Neutrophil (primary cell): ENCODE measurements at regions not wholly inside any gene's neighbourhood (a gene's known extent, or its start where the extent isn't known, plus 50 kb on each side); places are given as distances from the start of the nearest gene placed in this dataset.

ENCODE experiments used
- H3K27ac ChIP-seq: fragments of 200-600 bp; sonication (generic); 2 replicates; pipeline ENCODE4 v1.5.1; 2016; ENCODE audit warnings: mild to moderate bottlenecking, moderate library complexity
- H3K27me3 ChIP-seq: fragments of 200-600 bp; sonication (generic); 2 replicates; pipeline ENCODE4 v1.6.0; 2016; ENCODE audit warnings: mild to moderate bottlenecking
- H3K36me3 ChIP-seq: fragments of 200-600 bp; sonication (generic); 2 replicates; pipeline ENCODE4 v1.5.1; 2017
- H3K4me1 ChIP-seq, 2 experiments: fragments of 200-600 bp in 1 of 2; sonication (generic) in 1 of 2; 1 replicate in 1 of 2; 2 replicates in 1 of 2; pipeline versions ENCODE4 v1.5.1 to v1.6.1; 2013 to 2016; ENCODE audit warnings: low read depth in 1 of 2, low read length in 1 of 2, mild to moderate bottlenecking in 1 of 2, moderate library complexity in 1 of 2; ENCODE audit not compliant: control insufficient read depth in 1 of 2, insufficient read depth in 1 of 2
- H3K4me3 ChIP-seq, 2 experiments: fragments of 200-600 bp in 1 of 2; sonication (generic) in 1 of 2; 1 replicate in 1 of 2; 2 replicates in 1 of 2; pipeline ENCODE4 v1.5.1; 2013 to 2016; ENCODE audit warnings: low read depth in 1 of 2, low read length in 1 of 2, mild to moderate bottlenecking in 1 of 2, moderate library complexity in 1 of 2
- H3K9me3 ChIP-seq: fragments of 200-600 bp; sonication (generic); 2 replicates; pipeline ENCODE4 v1.5.1; 2016
- CTCF ChIP-seq: fragments of 200-600 bp; sonication (generic); IDR thresholded peaks from 2 replicates; pipeline ENCODE4 v1.5.1; 2016; ENCODE audit warnings: antibody characterized with exemption

DNA sequence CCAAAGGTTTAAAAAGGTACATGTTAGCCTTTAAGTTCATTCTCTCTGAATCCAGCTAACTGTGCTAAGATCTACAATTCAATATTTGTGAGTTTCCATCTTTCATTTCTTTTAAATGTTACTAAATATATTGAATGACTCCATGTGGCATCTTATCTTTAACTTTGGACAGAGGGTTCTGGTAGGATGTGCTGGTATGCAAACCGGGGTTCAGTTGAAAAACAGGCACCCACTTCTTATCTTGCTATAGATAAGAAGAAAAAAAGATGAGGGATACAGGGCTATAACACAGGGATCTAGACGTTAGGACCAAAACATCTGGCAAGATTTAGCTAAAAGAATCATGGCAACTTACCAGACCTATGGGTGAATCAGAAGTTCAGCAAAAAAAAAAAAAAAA is 538.3 kb downstream of the EDEM1 start:
- Histone ChIP-seq H3K9me3 (no peaks in the 10 kb centered on the region), H3K4me3 (no peak overlapping the region), H3K27me3 (no peaks in the 10 kb centered on the region), H3K27ac (no peak overlapping the region), H3K36me3 (no peaks in the 10 kb centered on the region), H3K4me1 (no peaks in the 10 kb centered on the region)
- TF ChIP-seq CTCF, result no peak

DNA sequence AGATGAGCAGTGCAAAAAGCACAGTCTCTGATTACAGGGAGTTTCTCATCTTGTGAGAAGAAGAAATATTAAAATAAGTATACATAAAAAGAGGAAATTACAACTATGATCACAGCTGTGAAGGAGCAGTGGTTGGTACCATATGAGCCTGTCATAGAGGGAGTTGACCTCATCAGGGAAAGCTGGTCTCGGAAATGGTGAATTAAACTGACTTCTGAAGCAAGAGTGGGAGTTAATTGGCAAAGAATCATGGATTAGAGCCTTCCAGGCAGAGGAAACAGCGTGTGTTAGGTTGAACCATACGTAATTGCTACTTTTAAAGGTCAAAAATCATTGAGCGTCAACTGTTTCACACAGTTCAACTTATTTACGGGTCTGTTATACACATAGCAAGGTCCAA is 539.1 kb downstream of the EDEM1 start:
- no peaks in the 10 kb centered on the region for H3K4me1 ChIP-seq
- H3K9me3 ChIP-seq, result no peaks in the 10 kb centered on the region
- no peak for TF ChIP-seq CTCF
- no peak overlapping the region for H3K4me3 ChIP-seq
- no peak overlapping the region for H3K27ac ChIP-seq
- H3K27me3 ChIP-seq, result no peaks in the 10 kb centered on the region
- H3K36me3 ChIP-seq, result no peaks in the 10 kb centered on the region

GRCh38 chr3:5727743-5728484 is 540.4 kb downstream of the EDEM1 start:
- H3K4me3 ChIP-seq, result no peak overlapping the region
- no peaks in the 10 kb centered on the region for H3K36me3 ChIP-seq
- no peaks in the 10 kb centered on the region for H3K4me1 ChIP-seq
- no peaks in the 10 kb centered on the region for H3K27me3 ChIP-seq
- no peak overlapping the region for H3K27ac ChIP-seq
- no peak for TF ChIP-seq CTCF
- H3K9me3 ChIP-seq, result no peaks in the 10 kb centered on the region

DNA sequence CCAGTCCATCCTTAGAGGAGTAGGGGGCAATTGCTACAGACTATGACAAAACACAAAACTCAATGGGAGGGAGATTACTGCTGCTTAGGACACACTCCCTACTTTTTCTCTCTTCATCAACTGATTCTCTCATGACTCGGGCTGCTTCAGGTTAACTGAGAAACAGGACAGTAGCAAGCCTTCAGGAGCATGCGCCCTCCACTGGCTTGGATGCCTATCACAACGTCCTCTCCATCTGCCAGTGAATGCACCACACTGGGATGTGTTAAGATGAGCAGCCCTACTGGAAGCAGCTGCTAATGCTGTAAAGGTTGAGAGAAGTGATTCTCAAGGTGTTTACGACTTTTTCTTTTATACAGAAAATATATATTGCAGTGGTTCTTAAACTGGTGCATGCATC is 542.3 kb downstream of the EDEM1 start:
- H3K36me3 ChIP-seq, result no peaks in the 10 kb centered on the region
- no peak overlapping the region for H3K27ac ChIP-seq
- H3K4me3 ChIP-seq, result no peak overlapping the region
- no peaks in the 10 kb centered on the region for H3K9me3 ChIP-seq
- H3K27me3 ChIP-seq, result no peaks in the 10 kb centered on the region
- no peak for TF ChIP-seq CTCF
- H3K4me1 ChIP-seq, result no peaks in the 10 kb centered on the region

DNA sequence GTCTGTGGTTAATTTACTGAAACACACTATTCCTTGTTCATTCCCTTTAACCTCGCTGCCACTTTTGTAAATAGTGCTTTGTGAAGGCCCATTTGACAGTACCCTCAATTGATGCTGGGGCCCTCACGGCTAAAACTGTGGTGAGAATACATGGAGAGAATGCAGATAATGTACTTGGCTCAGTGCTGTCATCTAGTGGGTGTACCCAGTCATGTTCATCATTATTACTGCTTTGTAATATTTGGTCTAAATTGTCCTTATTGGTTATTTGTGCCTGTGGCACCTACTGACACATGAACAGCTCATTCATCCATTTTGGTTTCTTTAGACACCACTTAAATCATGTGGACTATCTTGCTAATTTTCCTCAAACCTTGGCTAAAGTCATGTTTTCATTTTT is 543.6 kb downstream of the EDEM1 start:
- no peaks in the 10 kb centered on the region for H3K36me3 ChIP-seq
- no peaks in the 10 kb centered on the region for H3K27me3 ChIP-seq
- no peaks in the 10 kb centered on the region for H3K9me3 ChIP-seq
- H3K27ac ChIP-seq, result no peak overlapping the region
- no peak overlapping the region for H3K4me3 ChIP-seq
- no peaks in the 10 kb centered on the region for H3K4me1 ChIP-seq
- no peak for TF ChIP-seq CTCF
